ENCODE measurements at regions not wholly inside any gene's neighbourhood (a gene's known extent, or its start where the extent isn't known, plus 50 kb on each side); places are given as distances from the start of the nearest gene placed in this dataset.
"Not testable (repeated sequence)": the region's sequence is repeated elsewhere in the genome, so short reads cannot be mapped to it uniquely, and the experiment has no call there.

DNA sequence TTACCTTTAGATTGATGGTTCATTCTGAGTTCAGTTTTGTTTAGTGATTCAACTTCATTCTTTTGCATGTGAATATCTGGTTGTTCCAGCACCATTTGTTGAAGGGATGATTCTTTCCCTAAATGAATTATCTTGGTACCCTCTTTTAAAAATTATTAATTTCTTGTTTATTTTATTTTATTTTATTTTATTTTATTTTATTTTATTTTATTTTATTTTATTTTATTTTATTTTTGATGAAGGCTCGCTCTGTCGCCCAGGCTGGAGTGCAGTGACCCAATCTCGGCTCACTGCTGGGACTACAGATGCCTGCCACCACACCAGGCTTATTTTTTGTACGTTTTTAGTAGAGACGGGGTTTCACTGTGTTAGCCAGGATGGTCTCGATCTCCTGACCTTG, 141.4 kb upstream of the S1PR3 start:
- not testable (repeated sequence) for TF ChIP-seq FOSL1 (IDR thresholded peaks at IDR 0.05; ENCODE audit: insufficient read depth, low read depth, low read length); RFX5 (IDR thresholded peaks at IDR 0.05; ENCODE audit: borderline replicate concordance, low read depth, low read length); HDAC2 (IDR thresholded peaks at IDR 0.05; ENCODE audit: borderline replicate concordance in 1 of 2, low read depth in 2 of 2, low read length in 2 of 2); CBX8 (IDR thresholded peaks at IDR 0.05; ENCODE audit: borderline replicate concordance, low read depth, low read length); GABPA (IDR thresholded peaks at IDR 0.05; ENCODE audit: borderline replicate concordance, insufficient read depth, low read length); CREB1 (IDR thresholded peaks at IDR 0.05); YY1 (IDR thresholded peaks at IDR 0.05; ENCODE audit: low read depth, low read length); CHD2 (IDR thresholded peaks at IDR 0.05; ENCODE audit: low read length); ZNF274 (IDR thresholded peaks at IDR 0.05; ENCODE audit: borderline replicate concordance, extremely low read depth, low read length); RXRA (IDR thresholded peaks at IDR 0.05; ENCODE audit: insufficient read depth, low read depth, low read length); POLR2AphosphoS5 (IDR thresholded peaks at IDR 0.05; ENCODE audit: low read depth, low read length)
- TF ChIP-seq, protein P1, sequence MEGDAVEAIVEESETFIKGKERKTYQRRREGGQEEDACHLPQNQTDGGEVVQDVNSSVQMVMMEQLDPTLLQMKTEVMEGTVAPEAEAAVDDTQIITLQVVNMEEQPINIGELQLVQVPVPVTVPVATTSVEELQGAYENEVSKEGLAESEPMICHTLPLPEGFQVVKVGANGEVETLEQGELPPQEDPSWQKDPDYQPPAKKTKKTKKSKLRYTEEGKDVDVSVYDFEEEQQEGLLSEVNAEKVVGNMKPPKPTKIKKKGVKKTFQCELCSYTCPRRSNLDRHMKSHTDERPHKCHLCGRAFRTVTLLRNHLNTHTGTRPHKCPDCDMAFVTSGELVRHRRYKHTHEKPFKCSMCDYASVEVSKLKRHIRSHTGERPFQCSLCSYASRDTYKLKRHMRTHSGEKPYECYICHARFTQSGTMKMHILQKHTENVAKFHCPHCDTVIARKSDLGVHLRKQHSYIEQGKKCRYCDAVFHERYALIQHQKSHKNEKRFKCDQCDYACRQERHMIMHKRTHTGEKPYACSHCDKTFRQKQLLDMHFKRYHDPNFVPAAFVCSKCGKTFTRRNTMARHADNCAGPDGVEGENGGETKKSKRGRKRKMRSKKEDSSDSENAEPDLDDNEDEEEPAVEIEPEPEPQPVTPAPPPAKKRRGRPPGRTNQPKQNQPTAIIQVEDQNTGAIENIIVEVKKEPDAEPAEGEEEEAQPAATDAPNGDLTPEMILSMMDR (IDR thresholded peaks at IDR 0.05; ENCODE audit: control extremely low read depth in 1 of 3, insufficient read depth in 1 of 3, low read depth in 1 of 3, low read length in 3 of 3) = not testable (repeated sequence)

All from H1 (cell line).